A172 (cell line): ENCODE measurements at regions not wholly inside any gene's neighbourhood (a gene's known extent, or its start where the extent isn't known, plus 50 kb on each side); places are given as distances from the start of the nearest gene placed in this dataset.

Experiments used
- DNase-seq: peaks from one replicate; pipeline ENCODE4 v3.0.0-alpha.2; 2015; ENCODE audit warnings: low spot score

- DNase-seq = peak; percentile 36
Observed at GRCh38 chr13:33953203-33953602, 135.3 kb downstream of the RFC3 start.

GRCh38 chr13:33953781-33954180 lies 135.8 kb downstream of the RFC3 start:
- DNase-seq = no peak

GRCh38 chr13:33956346-33956745 lies 138.4 kb downstream of the RFC3 start:
- no peak for DNase-seq

- no peak for DNase-seq
Observed at GRCh38 chr13:33957497-33957905, 139.6 kb downstream of the RFC3 start.

GRCh38 chr13:33958964-33959363 lies 141.0 kb downstream of the RFC3 start:
- no peak for DNase-seq

- DNase-seq = no peak
Observed at GRCh38 chr13:33963134-33963533, 145.2 kb downstream of the RFC3 start.

GRCh38 chr13:33963895-33964294 lies 145.9 kb downstream of the RFC3 start:
- no peak for DNase-seq

GRCh38 chr13:33968520-33969507 lies 150.9 kb downstream of the RFC3 start:
- DNase-seq = no peak

- DNase-seq = no peak
Observed at GRCh38 chr13:33970746-33971561, 153.0 kb downstream of the RFC3 start.

- DNase-seq = no peak
Observed at GRCh38 chr13:33971562-33971819, 153.5 kb downstream of the RFC3 start.

GRCh38 chr13:33973194-33973593 lies 155.2 kb downstream of the RFC3 start:
- no peak for DNase-seq

GRCh38 chr13:33976965-33977364 lies 159.0 kb downstream of the RFC3 start:
- no peak for DNase-seq

- no peak for DNase-seq
Observed at GRCh38 chr13:33978653-33979052, 160.7 kb downstream of the RFC3 start.

- DNase-seq = no peak
Observed at GRCh38 chr13:33992881-33993336, 175.0 kb downstream of the RFC3 start.

- no peak for DNase-seq
Observed at GRCh38 chr13:33994198-33994597, 176.2 kb downstream of the RFC3 start.

GRCh38 chr13:33994826-33995502 lies 177.0 kb downstream of the RFC3 start:
- no peak for DNase-seq

GRCh38 chr13:33996636-33997035 lies 178.7 kb downstream of the RFC3 start:
- no peak for DNase-seq

GRCh38 chr13:33997574-33997973 lies 179.6 kb downstream of the RFC3 start:
- DNase-seq = no peak

GRCh38 chr13:33999811-34000605 lies 182.1 kb downstream of the RFC3 start:
- DNase-seq = peak; percentile 16

- no peak for DNase-seq
Observed at GRCh38 chr13:34000955-34001354, 183.0 kb downstream of the RFC3 start.

- DNase-seq = no peak
Observed at GRCh38 chr13:34001389-34001788, 183.4 kb downstream of the RFC3 start.
